ENCODE measurements at regions not wholly inside any gene's neighbourhood (a gene's known extent, or its start where the extent isn't known, plus 50 kb on each side); places are given as distances from the start of the nearest gene placed in this dataset.
A peak's percentile ranks its signal among the peaks of the same experiment; 100 is the strongest.

DNA sequence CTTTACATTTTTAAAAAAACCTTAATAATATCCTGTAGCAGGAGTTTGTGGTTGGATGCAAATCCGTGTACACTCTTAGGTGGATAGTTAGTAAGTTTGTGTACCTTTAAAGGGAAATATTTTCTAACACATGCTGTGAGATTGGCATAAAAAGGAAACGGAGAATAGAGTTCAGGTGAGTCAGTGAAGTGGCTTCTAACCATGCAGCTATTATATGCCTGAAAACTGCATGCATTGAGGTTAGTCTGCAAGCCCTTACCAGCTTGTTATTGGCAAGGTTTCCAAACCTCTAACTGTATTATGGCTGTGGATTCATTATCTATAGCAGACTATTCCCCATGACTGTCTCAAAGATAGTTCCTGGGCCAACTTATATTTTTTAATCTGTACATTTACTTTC, 420.6 kb upstream of the MMS22L start:
- H3K4me3 ChIP-seq (ENCODE audit: low read depth, low read length): no peak overlapping the region
- no peak for DNase-seq (ENCODE audit: low read depth, low spot score)
- TF ChIP-seq, protein P1, sequence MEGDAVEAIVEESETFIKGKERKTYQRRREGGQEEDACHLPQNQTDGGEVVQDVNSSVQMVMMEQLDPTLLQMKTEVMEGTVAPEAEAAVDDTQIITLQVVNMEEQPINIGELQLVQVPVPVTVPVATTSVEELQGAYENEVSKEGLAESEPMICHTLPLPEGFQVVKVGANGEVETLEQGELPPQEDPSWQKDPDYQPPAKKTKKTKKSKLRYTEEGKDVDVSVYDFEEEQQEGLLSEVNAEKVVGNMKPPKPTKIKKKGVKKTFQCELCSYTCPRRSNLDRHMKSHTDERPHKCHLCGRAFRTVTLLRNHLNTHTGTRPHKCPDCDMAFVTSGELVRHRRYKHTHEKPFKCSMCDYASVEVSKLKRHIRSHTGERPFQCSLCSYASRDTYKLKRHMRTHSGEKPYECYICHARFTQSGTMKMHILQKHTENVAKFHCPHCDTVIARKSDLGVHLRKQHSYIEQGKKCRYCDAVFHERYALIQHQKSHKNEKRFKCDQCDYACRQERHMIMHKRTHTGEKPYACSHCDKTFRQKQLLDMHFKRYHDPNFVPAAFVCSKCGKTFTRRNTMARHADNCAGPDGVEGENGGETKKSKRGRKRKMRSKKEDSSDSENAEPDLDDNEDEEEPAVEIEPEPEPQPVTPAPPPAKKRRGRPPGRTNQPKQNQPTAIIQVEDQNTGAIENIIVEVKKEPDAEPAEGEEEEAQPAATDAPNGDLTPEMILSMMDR (IDR thresholded peaks at IDR 0.05; ENCODE audit: insufficient read depth, low read length, missing control alignments): no peak
- CTCF ChIA-PET: no interaction called here
- POLR2A ChIA-PET: no interaction called here

DNA sequence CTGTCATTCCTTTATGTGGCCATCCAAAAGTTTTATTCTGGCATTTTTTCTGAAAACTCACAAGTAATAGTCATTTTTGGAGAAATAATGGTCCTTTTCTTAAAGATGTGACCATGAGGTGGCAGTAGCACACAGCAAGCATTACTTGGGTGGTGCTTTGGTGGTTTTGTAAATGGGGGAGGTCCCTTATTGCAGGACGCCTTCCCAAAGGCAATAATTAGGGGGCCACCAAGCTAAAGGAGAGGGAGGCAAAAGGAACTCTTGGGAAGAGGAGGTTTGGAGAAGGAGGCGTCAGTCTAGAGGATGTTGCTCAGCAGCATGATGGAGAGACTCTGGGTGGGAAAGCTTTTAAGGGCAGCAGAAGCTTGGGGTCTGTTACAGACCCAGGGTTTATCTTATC, 422.6 kb upstream of the MMS22L start:
- TF ChIP-seq, protein P1 (IDR thresholded peaks at IDR 0.05; ENCODE audit: insufficient read depth, low read length, missing control alignments): peak; percentile 5
- DNase-seq (ENCODE audit: low read depth, low spot score): no peak
- CTCF ChIA-PET: interaction anchor here (1.7 kb wide), 1 partner anchor 1140 kb away, joined by 7 read pairs; no protein-coding TSS in a partner anchor
- H3K4me3 ChIP-seq (ENCODE audit: low read depth, low read length): no peak overlapping the region
- POLR2A ChIA-PET: no interaction called here

DNA sequence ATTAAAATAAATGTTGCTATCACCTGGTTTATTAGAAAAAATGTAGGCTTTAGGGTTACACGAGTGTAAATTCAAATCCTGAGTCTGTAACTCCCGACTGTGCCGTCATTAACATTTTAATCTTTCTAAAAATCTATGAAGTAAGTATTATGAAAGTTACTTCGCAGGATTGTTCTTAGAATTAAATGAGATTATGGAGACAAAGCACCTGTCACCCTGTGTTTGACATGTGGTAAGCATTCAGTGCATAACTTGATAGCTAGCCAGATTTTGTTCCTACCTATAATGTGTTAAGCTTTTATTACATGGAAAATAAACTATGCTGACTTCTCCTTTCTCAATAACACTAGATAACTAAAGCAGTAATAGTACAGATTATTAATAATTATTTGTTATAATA, 429.7 kb upstream of the MMS22L start:
- TF ChIP-seq, protein P1 (IDR thresholded peaks at IDR 0.05; ENCODE audit: insufficient read depth, low read length, missing control alignments): no peak
- DNase-seq (ENCODE audit: low read depth, low spot score): no peak
- ChIA-PET CTCF (no interaction called here), POLR2A (no interaction called here)
- no peak overlapping the region for H3K4me3 ChIP-seq (ENCODE audit: low read depth, low read length)

DNA sequence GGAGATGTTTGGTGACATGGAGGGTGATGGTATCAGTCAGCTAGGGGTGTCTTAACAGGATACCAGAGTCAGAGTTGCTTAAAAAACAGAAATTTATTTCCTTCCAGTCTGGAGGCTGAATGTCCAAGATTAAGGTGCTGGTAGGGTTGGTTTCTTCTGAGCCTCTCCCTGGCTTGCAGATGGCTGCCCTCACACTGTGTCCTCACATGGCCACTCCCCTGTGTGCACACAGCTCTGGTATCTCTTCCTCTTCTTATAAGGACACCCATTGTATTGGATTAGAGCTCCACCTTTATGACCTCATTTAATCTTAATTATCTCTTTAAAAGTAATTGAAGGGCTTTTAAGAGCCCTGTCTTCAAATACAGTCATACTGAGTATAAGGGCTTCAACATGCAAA, 431.8 kb upstream of the MMS22L start:
- POLR2A ChIA-PET: no interaction called here
- TF ChIP-seq, protein P1 (IDR thresholded peaks at IDR 0.05; ENCODE audit: insufficient read depth, low read length, missing control alignments): no peak
- no peak overlapping the region for H3K4me3 ChIP-seq (ENCODE audit: low read depth, low read length)
- CTCF ChIA-PET: no interaction called here
- no peak for DNase-seq (ENCODE audit: low read depth, low spot score)

DNA sequence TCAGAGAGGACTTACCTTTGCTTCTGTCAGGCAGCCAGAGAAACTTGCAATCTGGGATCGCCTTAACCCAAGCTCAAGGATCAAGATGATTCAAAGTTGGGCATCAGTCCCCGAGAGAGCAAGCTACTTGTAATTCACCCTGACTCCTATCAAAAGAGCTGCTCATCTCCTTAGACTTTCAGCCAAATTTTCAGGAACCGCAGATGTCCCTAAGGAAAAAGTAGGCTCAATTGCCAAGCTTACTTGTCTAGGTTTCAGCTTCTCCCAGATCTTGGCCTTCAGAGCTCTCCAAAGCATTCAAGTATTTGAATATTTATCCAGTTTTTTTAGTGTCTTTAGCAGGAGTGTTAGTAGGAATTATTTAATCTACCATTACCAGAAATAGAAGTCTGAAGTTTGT, 434.1 kb upstream of the MMS22L start:
- TF ChIP-seq, protein P1 (IDR thresholded peaks at IDR 0.05; ENCODE audit: insufficient read depth, low read length, missing control alignments): no peak
- CTCF ChIA-PET: no interaction called here

DNA sequence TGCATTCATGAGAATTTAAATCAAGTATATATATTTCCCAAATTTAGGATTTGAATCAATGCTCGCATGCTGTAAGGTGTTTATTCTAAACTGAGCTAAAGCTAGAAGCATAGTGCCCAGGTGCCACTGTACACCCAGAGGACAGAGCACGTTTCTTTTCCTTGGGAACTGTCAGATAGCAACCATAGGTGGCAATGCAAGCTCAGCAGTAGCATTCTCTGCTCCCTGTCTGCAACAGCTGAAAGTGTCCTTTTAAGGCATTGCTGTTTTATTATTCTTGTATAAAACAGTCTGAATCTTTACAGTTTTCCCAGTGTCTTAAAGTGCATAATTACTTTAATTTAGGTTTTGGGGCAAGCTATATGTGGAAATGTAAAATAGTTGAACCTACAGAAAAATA, 443.4 kb upstream of the MMS22L start:
- no peak for DNase-seq (ENCODE audit: low read depth, low spot score)
- H3K4me3 ChIP-seq (ENCODE audit: low read depth, low read length): no peak overlapping the region
- POLR2A ChIA-PET: no interaction called here
- TF ChIP-seq, protein P1 (IDR thresholded peaks at IDR 0.05; ENCODE audit: insufficient read depth, low read length, missing control alignments): no peak
- CTCF ChIA-PET: interaction anchor here (1.2 kb wide), 1 partner anchor 1120 kb away, joined by 3 read pairs; no protein-coding TSS in a partner anchor

More for the DNA sequence above, 434.1 kb upstream of the MMS22L start:
- POLR2A ChIA-PET: no interaction called here
- H3K4me3 ChIP-seq (ENCODE audit: low read depth, low read length): no peak overlapping the region
- no peak for DNase-seq (ENCODE audit: low read depth, low spot score)
